ENCODE measurements at regions not wholly inside any gene's neighbourhood (a gene's known extent, or its start where the extent isn't known, plus 50 kb on each side); places are given as distances from the start of the nearest gene placed in this dataset.

- no peak for TF ChIP-seq CTCF (conservative IDR thresholded peaks at IDR 0.05)
- no CpG with 5 or more reads among the region's 3 CpGs for WGBS (ENCODE audit: extremely low coverage, insufficient read length, low lambda C conversion rate)
- H3K9me3 Mint-ChIP-seq: no peaks in the 10 kb centered on the region
Measured at GRCh38 chr12:3417113-3417512, 73.9 kb upstream of the PRMT8 start.

More at GRCh38 chr12:3417113-3417512, 73.9 kb upstream of the PRMT8 start:
- peaks cover 50% of the 10 kb centered on the region for H3K27me3 Mint-ChIP-seq (ENCODE audit: low read depth)
- H3K79me1 ChIP-seq (ENCODE audit: insufficient read depth, low read depth, low read length, poor library complexity, severe bottlenecking): no peaks in the 10 kb centered on the region
- no peak overlapping the region for H3K27ac ChIP-seq (ENCODE audit: insufficient read length, low read depth, low read length)
- no peak overlapping the region for H4K5ac ChIP-seq (ENCODE audit: insufficient read length, low read depth, low read length)
- H3K4ac ChIP-seq (ENCODE audit: low read depth, low read length): no peak overlapping the region
- peaks cover 23 to 33% of the 10 kb centered on the region in 2 experiments for H3K4me1 Mint-ChIP-seq
- H3K9ac ChIP-seq (ENCODE audit: extremely low read depth, insufficient read length, low read length): no peak overlapping the region
- H3K14ac ChIP-seq (ENCODE audit: insufficient read depth, low read length): no peak overlapping the region
- H3K4me2 ChIP-seq (ENCODE audit: insufficient read depth, insufficient read length, low read length): no peak overlapping the region
- H3K27me3 ChIP-seq (ENCODE audit: insufficient read depth, low read length): no peaks in the 10 kb centered on the region
- H2BK120ac ChIP-seq (ENCODE audit: low read depth, low read length, poor library complexity, severe bottlenecking): no peak overlapping the region
- H3K79me2 ChIP-seq (ENCODE audit: insufficient read depth, low read length): no peaks in the 10 kb centered on the region
- no peak overlapping the region for H3T11ph ChIP-seq (ENCODE audit: low read length)
- no peak overlapping the region for H3K4me3 Mint-ChIP-seq
- H3K9me3 ChIP-seq (ENCODE audit: control insufficient read depth, low read depth, low read length): no peaks in the 10 kb centered on the region
- H2AK5ac ChIP-seq (ENCODE audit: insufficient read length, low read length): no peak overlapping the region
- H3K36me3 Mint-ChIP-seq (ENCODE audit: insufficient read depth in 1 of 3, low read depth in 3 of 3): no peaks in the 10 kb centered on the region
- no peak overlapping the region for H3K18ac ChIP-seq (ENCODE audit: insufficient read length, low read depth, low read length)
- no peak for DNase-seq
- no peak overlapping the region for H2BK12ac ChIP-seq (ENCODE audit: insufficient read length, low read depth, low read length)
- no peaks in the 10 kb centered on the region for H3K23me2 ChIP-seq (ENCODE audit: insufficient read length, low read depth, low read length, poor library complexity, severe bottlenecking)
- no peak overlapping the region for H4K8ac ChIP-seq (replicated peaks; ENCODE audit: insufficient read length, low read depth, low read length)
- H2BK20ac ChIP-seq (ENCODE audit: low read depth, low read length, poor library complexity, severe bottlenecking): no peak overlapping the region
- no peaks in the 10 kb centered on the region for H4K20me1 ChIP-seq (ENCODE audit: control insufficient read depth, insufficient read depth, insufficient read length)
- no peak overlapping the region for H2BK15ac ChIP-seq (ENCODE audit: low read depth, low read length)
- no peak overlapping the region for H4K91ac ChIP-seq (ENCODE audit: insufficient read length, low read depth, low read length)
- no peak overlapping the region for H2BK5ac ChIP-seq (ENCODE audit: insufficient read length, low read length)
- peaks cover 13% of the 10 kb centered on the region; the same call in 1 of the 2 replicates for H3K4me1 ChIP-seq (ENCODE audit: insufficient read depth, low read length)
- no peak overlapping the region for H2AFZ ChIP-seq (ENCODE audit: low read length)
- H3K23ac ChIP-seq (ENCODE audit: insufficient read length, low read depth, low read length): no peak overlapping the region
- no peak overlapping the region for H3K27ac Mint-ChIP-seq
- no peak overlapping the region for H3K56ac ChIP-seq (ENCODE audit: insufficient read length, low read depth, low read length)
